HCT116 (cell line): ENCODE measurements at regions not wholly inside any gene's neighbourhood (a gene's known extent, or its start where the extent isn't known, plus 50 kb on each side); places are given as distances from the start of the nearest gene placed in this dataset.

Source experiments
- ATAC-seq: fragments of 200-7000 bp; cut with Tn5 transposase; 2 replicates; pipeline ENCODE4 v1.9.1; 2020; ENCODE audit warnings: mild to moderate bottlenecking, moderate library complexity
- BruUV-seq: library from RNA; stranded (reverse); fragments of 400-500 nt; replicated peaks from 2 replicates; lab custom pipeline; 2021; lab: Mats Ljungman, UMichigan
- CTCF ChIA-PET: fragments of 300-600 bp; sonication (Branson Sonifier 250); formaldehyde crosslinking; loops from one replicate; lab custom pipeline; 2021; ENCODE audit warnings: antibody characterized with exemption; lab: Charles Lee
- POLR2A ChIA-PET: fragments of 300-600, 350-600 bp; sonication (Branson Sonifier 250); formaldehyde crosslinking; loops from one replicate; lab custom pipeline; 2021; ENCODE audit warnings: antibody characterized with exemption; lab: Charles Lee
- RAD21 ChIA-PET, 2 experiments: fragments of 300-600 bp; sonication (Branson Sonifier 250); formaldehyde crosslinking; loops; one replicate each; lab custom pipeline; 2023; ENCODE audit warnings: low total read pairs in 2 of 2; ENCODE audit not compliant: uncharacterized antibody in 2 of 2, unreplicated experiment in 2 of 2, low non-redundant PET in 1 of 2; lab: Charles Lee
- DNase-seq: peaks from one replicate; pipeline ENCODE4 v3.0.0-alpha.2; 2010; ENCODE audit warnings: low read depth, low spot score
- H2AFZ ChIP-seq: fragments of 200-600 bp; shearing (Covaris generic), sonication (generic); 2 replicates; pipeline ENCODE4 v1.6.1; 2017; ENCODE audit warnings: low read depth, mixed run types, mixed read lengths, antibody characterized with exemption, low read length; ENCODE audit not compliant: poor library complexity, severe bottlenecking
- H3K27ac ChIP-seq: 2 replicates; pipeline ENCODE4 v1.5.1; 2012; ENCODE audit warnings: low read depth, low read length
- H3K27me3 ChIP-seq: fragments of 200-600 bp; sonication (generic); 2 replicates; pipeline ENCODE4 v1.6.1; 2016; ENCODE audit warnings: mixed run types, low read length, mixed read lengths; ENCODE audit not compliant: insufficient read depth
- H3K36me3 ChIP-seq, 2 experiments: fragments of 200-500 bp in 1 of 2; fragments of 200-600 bp in 1 of 2; sonication (Bioruptor generic) in 1 of 2; sonication (generic) in 1 of 2; 2 replicates each; pipeline versions ENCODE4 v1.5.1 to v1.6.1; 2014 to 2016; ENCODE audit warnings: low read length in 2 of 2, inconsistent platforms in 1 of 2, mixed read lengths in 1 of 2, mixed run types in 1 of 2; ENCODE audit not compliant: insufficient read depth in 2 of 2, control insufficient read depth in 1 of 2
- H3K4me1 ChIP-seq, 2 experiments: fragments of 200-600 bp in 1 of 2; sonication (generic) in 1 of 2; 2 replicates each; pipeline versions ENCODE4 v1.5.1 to v1.6.1; 2012 to 2017; ENCODE audit warnings: low read length in 2 of 2, inconsistent platforms in 1 of 2, mild to moderate bottlenecking in 1 of 2, mixed read lengths in 1 of 2, mixed run types in 1 of 2, moderate library complexity in 1 of 2; ENCODE audit not compliant: insufficient read depth in 2 of 2, control insufficient read depth in 1 of 2
- H3K4me2 ChIP-seq: fragments of 200-600 bp; sonication (generic); 2 replicates; pipeline ENCODE4 v1.6.1; 2017; ENCODE audit warnings: mixed run types, low read length, mixed read lengths
- H3K4me3 ChIP-seq, 2 experiments: fragments of 200-600 bp in 1 of 2; sonication (generic) in 1 of 2; replicated peaks in 1 of 2; 2 replicates each; pipeline ENCODE4 v1.5.1; 2011 to 2016; ENCODE audit warnings: low read length in 2 of 2, control low read depth in 1 of 2, low read depth in 1 of 2, mild to moderate bottlenecking in 1 of 2, mixed read lengths in 1 of 2, mixed run types in 1 of 2
- H3K79me2 ChIP-seq: fragments of 200-600 bp; sonication (generic); 2 replicates; pipeline ENCODE4 v1.6.1; 2017; ENCODE audit warnings: mild to moderate bottlenecking, mixed run types, low read length, moderate library complexity, mixed read lengths; ENCODE audit not compliant: insufficient read depth
- H3K9ac ChIP-seq: fragments of 200-600 bp; sonication (generic); 2 replicates; pipeline ENCODE4 v1.6.1; 2016; ENCODE audit warnings: low read length, mixed read lengths
- H3K9me2 ChIP-seq: fragments of 200-600 bp; sonication (generic), shearing (Covaris generic); 2 replicates; pipeline ENCODE4 v1.6.1; 2017; ENCODE audit warnings: mixed run types, mild to moderate bottlenecking, moderate library complexity; ENCODE audit not compliant: insufficient read depth
- H3K9me3 ChIP-seq, 2 experiments: fragments of 200-500 bp in 1 of 2; fragments of 200-600 bp in 1 of 2; sonication (Bioruptor generic) in 1 of 2; sonication (generic) in 1 of 2; 2 replicates each; pipeline ENCODE4 v1.6.1; 2014 to 2017; ENCODE audit warnings: low read length in 2 of 2, mixed read lengths in 2 of 2, inconsistent platforms in 1 of 2, low read depth in 1 of 2, mild to moderate bottlenecking in 1 of 2, mixed run types in 1 of 2, moderate library complexity in 1 of 2; ENCODE audit not compliant: control insufficient read depth in 1 of 2, insufficient read depth in 1 of 2
- H4K20me1 ChIP-seq: fragments of 200-600 bp; sonication (generic), shearing (Covaris generic); 2 replicates; pipeline ENCODE4 v1.6.1; 2017; ENCODE audit warnings: mixed run types, mild to moderate bottlenecking, moderate library complexity; ENCODE audit not compliant: insufficient read depth
- EZH2 ChIP-seq: fragments of 200-600 bp; sonication (generic); IDR thresholded peaks from 2 replicates; pipeline ENCODE4 v1.6.1; 2017; ENCODE audit warnings: antibody characterized with exemption, mixed run types
- POLR2A ChIP-seq: IDR thresholded peaks from 2 replicates; pipeline ENCODE4 v1.7.0; 2011; ENCODE audit warnings: borderline replicate concordance; ENCODE audit not compliant: insufficient read depth, insufficient read length; ENCODE audit errors: extremely low read depth
- POLR2AphosphoS5 ChIP-seq: IDR thresholded peaks from 2 replicates; pipeline ENCODE4 v1.6.1; 2011; ENCODE audit warnings: mild to moderate bottlenecking, low read depth, low read length, moderate library complexity
- RAD21 ChIP-seq: IDR thresholded peaks from 2 replicates; pipeline ENCODE4 v1.6.1; 2012; ENCODE audit warnings: low read depth, mild to moderate bottlenecking
- TCF7L2 ChIP-seq: IDR thresholded peaks from 2 replicates; pipeline ENCODE4 v1.7.0; 2011; ENCODE audit warnings: borderline replicate concordance, inconsistent platforms; ENCODE audit not compliant: insufficient read depth, insufficient read length; ENCODE audit errors: extremely low read depth
- intact Hi-C: fragments of 100-400 bp; cut with micrococcal nuclease; formaldehyde crosslinking; loops from 2 replicates; pipeline ENCODE4 v1.10.0; 2022

GRCh38 chr2:727071-727470 lies 49.9 kb upstream of the TMEM18 start:
- ChIA-PET CTCF (no interaction called here), POLR2A (no interaction called here), RAD21 (no interaction called here)
- Histone ChIP-seq H3K4me2 (no peak overlapping the region), H2AFZ (no peak overlapping the region), H3K9me2 (no peaks in the 10 kb centered on the region), H3K4me3 (no peak overlapping the region), H3K9me3 (no peaks in the 10 kb centered on the region), H3K27ac (no peak overlapping the region), H3K9ac (no peak overlapping the region), H4K20me1 (no peaks in the 10 kb centered on the region), H3K36me3 (no peaks in the 10 kb centered on the region), H3K79me2 (no peaks in the 10 kb centered on the region), H3K4me1 (no peaks in the 10 kb centered on the region), H3K27me3 (peaks cover 12% of the 10 kb centered on the region)
- no peak for ATAC-seq
- no peak for DNase-seq
- no TSS peak for BruUV-seq
- TF ChIP-seq TCF7L2 = no peak
- TF ChIP-seq POLR2A = no peak
- TF ChIP-seq EZH2 = no peak
- no peak for TF ChIP-seq RAD21
- TF ChIP-seq POLR2AphosphoS5 = no peak
- intact Hi-C loops = no loop called here
